T-helper 9 cell (primary cell): ENCODE measurements at regions not wholly inside any gene's neighbourhood (a gene's known extent, or its start where the extent isn't known, plus 50 kb on each side); places are given as distances from the start of the nearest gene placed in this dataset.

ENCODE experiments used
- DNase-seq: peaks from one replicate; pipeline ENCODE4 v3.0.0-alpha.2; 2020

- DNase-seq, result no peak
Measured at GRCh38 chr6:2562721-2563451, 187.8 kb downstream of the MYLK4 start.

- DNase-seq, result no peak
Measured at GRCh38 chr6:2560917-2561698, 189.6 kb downstream of the MYLK4 start.

GRCh38 chr6:2560140-2560818 lies 190.4 kb downstream of the MYLK4 start:
- no peak for DNase-seq

GRCh38 chr6:2558861-2559801 lies 191.6 kb downstream of the MYLK4 start:
- DNase-seq, result no peak

GRCh38 chr6:2558098-2558680 lies 192.5 kb downstream of the MYLK4 start:
- no peak for DNase-seq

GRCh38 chr6:2557181-2557720 lies 193.5 kb downstream of the MYLK4 start:
- DNase-seq, result no peak

GRCh38 chr6:2556761-2557160 lies 194.0 kb downstream of the MYLK4 start:
- DNase-seq, result no peak

GRCh38 chr6:2554651-2555260 lies 196.0 kb downstream of the MYLK4 start:
- no peak for DNase-seq

GRCh38 chr6:2552526-2553154 lies 198.1 kb downstream of the MYLK4 start:
- no peak for DNase-seq

GRCh38 chr6:2551705-2552104 lies 199.0 kb downstream of the MYLK4 start:
- DNase-seq, result no peak

GRCh38 chr6:2550247-2550646 lies 200.5 kb downstream of the MYLK4 start:
- DNase-seq, result no peak

- DNase-seq, result no peak
Measured at GRCh38 chr6:2549834-2550233, 200.9 kb downstream of the MYLK4 start.

GRCh38 chr6:2547355-2547754 lies 203.4 kb downstream of the MYLK4 start:
- DNase-seq, result no peak

GRCh38 chr6:2546901-2547300 lies 203.8 kb downstream of the MYLK4 start:
- no peak for DNase-seq

GRCh38 chr6:2545383-2546038 lies 205.2 kb downstream of the MYLK4 start:
- no peak for DNase-seq

- DNase-seq, result no peak
Measured at GRCh38 chr6:2543321-2543720, 207.4 kb downstream of the MYLK4 start.

- no peak for DNase-seq
Measured at GRCh38 chr6:2542858-2543218, 207.9 kb downstream of the MYLK4 start.

- no peak for DNase-seq
Measured at GRCh38 chr6:2542101-2542857, 208.4 kb downstream of the MYLK4 start.

- DNase-seq, result no peak
Measured at GRCh38 chr6:2536451-2536850, 214.3 kb downstream of the MYLK4 start.

GRCh38 chr6:2535506-2535905 lies 215.2 kb downstream of the MYLK4 start:
- no peak for DNase-seq
